Gastroesophageal sphincter (tissue), 4 donors: ENCODE measurements at regions not wholly inside any gene's neighbourhood (a gene's known extent, or its start where the extent isn't known, plus 50 kb on each side); places are given as distances from the start of the nearest gene placed in this dataset.
"Not testable (repeated sequence)": the region's sequence is repeated elsewhere in the genome, so short reads cannot be mapped to it uniquely, and the experiment has no call there.

Experiments used
- ATAC-seq: fragments of 150-250 bp; one replicate; pipeline ENCODE4 v1.9.1; 2016; ENCODE audit warnings: mild to moderate bottlenecking, moderate library complexity
- H3K27ac ChIP-seq, 4 donors: fragments of 200-600 bp; sonication (generic) in 3 of 4; 1 replicate in 3 of 4; 2 replicates in 1 of 4; pipeline ENCODE4 v1.5.1; 2016 to 2019
- H3K27me3 ChIP-seq: fragments of 200-600 bp; sonication (generic); one replicate; pipeline ENCODE4 v1.5.1; 2019
- H3K36me3 ChIP-seq, 2 donors: fragments of 200-600 bp; sonication (generic); one replicate each; pipeline ENCODE4 v1.5.1; 2019; ENCODE audit warnings: control low read depth in 1 of 2
- H3K4me1 ChIP-seq, 3 donors: fragments of 200-600 bp; sonication (generic); 1 replicate in 2 of 3; 2 replicates in 1 of 3; pipeline ENCODE4 v1.5.1; 2016 to 2019; ENCODE audit warnings: control low read depth in 2 of 3
- H3K4me3 ChIP-seq, 2 donors: fragments of 200-600 bp; sonication (generic); one replicate each; pipeline ENCODE4 v1.5.1; 2019; ENCODE audit warnings: mild to moderate bottlenecking in 1 of 2, moderate library complexity in 1 of 2
- H3K9me3 ChIP-seq, 3 donors: fragments of 200-600 bp; sonication (generic); one replicate each; pipeline ENCODE4 v1.5.1; 2017 to 2019; ENCODE audit warnings: control low read depth in 2 of 3
- CTCF ChIP-seq, 4 experiments: fragments of 200-600 bp in 2 of 4; fragments of 450-650 bp in 2 of 4; sonication (generic) in 1 of 4; IDR thresholded peaks; one replicate each; pipeline ENCODE4 v1.5.1; 2017 to 2019; ENCODE audit warnings: antibody characterized with exemption in 4 of 4, mild to moderate bottlenecking in 2 of 4, moderate library complexity in 2 of 4
- EP300 ChIP-seq: sonication (generic); formaldehyde crosslinking; IDR thresholded peaks from one replicate; pipeline ENCODE4 v1.6.1; 2017; ENCODE audit warnings: antibody characterized with exemption, mild to moderate bottlenecking
- POLR2A ChIP-seq, 2 donors: fragments of 450-650 bp; IDR thresholded peaks; one replicate each; pipeline ENCODE4 v1.6.1; 2017; ENCODE audit warnings: antibody characterized with exemption in 2 of 2, mild to moderate bottlenecking in 2 of 2, moderate library complexity in 1 of 2
- POLR2AphosphoS5 ChIP-seq: sonication (generic); formaldehyde crosslinking; IDR thresholded peaks from one replicate; pipeline ENCODE4 v1.6.1; 2017; ENCODE audit warnings: antibody characterized with exemption
- whole genome bisulfite sequencing, 2 donors: methylation state at CpG; one replicate each; pipeline ENCODE4 v1.1.5; 2018; ENCODE audit warnings: low coverage in 1 of 2; 5-methylcytosine and 5-hydroxymethylcytosine counted together

- TF ChIP-seq POLR2AphosphoS5 (no peak), POLR2A (IDR thresholded peaks at IDR 0.05) (no peak), EP300 (no peak), CTCF (IDR thresholded peaks at IDR 0.05) (no peak)
- Histone ChIP-seq H3K36me3 (no peaks in the 10 kb centered on the region), H3K9me3 (no peaks in the 10 kb centered on the region), H3K4me1 (no peaks in the 10 kb centered on the region), H3K4me3 (no peak overlapping the region), H3K27me3 (no peaks in the 10 kb centered on the region), H3K27ac (no peak overlapping the region)
- ATAC-seq = no peak
Observed at GRCh38 chrX:4572691-4573090, 859.2 kb upstream of the PRKX start.

- 33 to 78% methylated on average over 1 of the region's 1 CpG for WGBS, 2 donors
- TF ChIP-seq EP300 = no peak
- TF ChIP-seq POLR2A (IDR thresholded peaks at IDR 0.05) = no peak
- no peak for TF ChIP-seq POLR2AphosphoS5
- Histone ChIP-seq H3K36me3 (no peaks in the 10 kb centered on the region), H3K4me3 (no peak overlapping the region), H3K9me3 (no peaks in the 10 kb centered on the region), H3K27ac (no peak overlapping the region), H3K4me1 (no peaks in the 10 kb centered on the region), H3K27me3 (no peaks in the 10 kb centered on the region)
- no peak for ATAC-seq
Observed at GRCh38 chrX:4570151-4570550, 856.7 kb upstream of the PRKX start.

- TF ChIP-seq POLR2AphosphoS5 = no peak
- no peak for TF ChIP-seq POLR2A (IDR thresholded peaks at IDR 0.05)
- TF ChIP-seq EP300 = no peak
- no peak for TF ChIP-seq CTCF (IDR thresholded peaks at IDR 0.05)
- ATAC-seq = no peak
- Histone ChIP-seq H3K36me3 (no peaks in the 10 kb centered on the region), H3K4me3 (no peak overlapping the region), H3K27me3 (no peaks in the 10 kb centered on the region), H3K4me1 (no peaks in the 10 kb centered on the region), H3K9me3 (no peaks in the 10 kb centered on the region), H3K27ac (no peak overlapping the region)
- 86 to 87% methylated on average over 2 to 3 of the region's 4 CpGs for WGBS, 2 donors
Observed at GRCh38 chrX:4560192-4560591, 846.7 kb upstream of the PRKX start.

- ATAC-seq = no peak
- Histone ChIP-seq H3K27ac (no peak overlapping the region), H3K9me3 (no peaks in the 10 kb centered on the region), H3K4me1 (no peaks in the 10 kb centered on the region), H3K36me3 (no peaks in the 10 kb centered on the region), H3K27me3 (no peaks in the 10 kb centered on the region), H3K4me3 (no peak overlapping the region)
- TF ChIP-seq POLR2AphosphoS5 = no peak
- no peak for TF ChIP-seq CTCF (IDR thresholded peaks at IDR 0.05)
- TF ChIP-seq POLR2A (IDR thresholded peaks at IDR 0.05) = no peak
- TF ChIP-seq EP300 = no peak
- 80% methylated on average over 1 of the region's 3 CpGs; no CpG with 5 or more reads in 1 of the 2 donors for WGBS, 2 donors
Observed at GRCh38 chrX:4550018-4550417, 836.6 kb upstream of the PRKX start.

- no peak overlapping the region for H3K27ac ChIP-seq
- no peaks in the 10 kb centered on the region for H3K27me3 ChIP-seq
- 45 to 65% methylated on average over 6 to 8 of the region's 13 CpGs for WGBS, 2 donors
- TF ChIP-seq CTCF (IDR thresholded peaks at IDR 0.05) (peak; percentile 58 to 90 (median 66)), POLR2A (IDR thresholded peaks at IDR 0.05) (no peak)
- ATAC-seq = no peak
- H3K4me1 ChIP-seq = no peaks in the 10 kb centered on the region
- H3K9me3 ChIP-seq = no peaks in the 10 kb centered on the region
- H3K4me3 ChIP-seq = no peak overlapping the region
- H3K36me3 ChIP-seq = no peaks in the 10 kb centered on the region
Observed at GRCh38 chrX:4547213-4547836, 833.9 kb upstream of the PRKX start.

- not testable (repeated sequence) for ATAC-seq, H3K4me3 ChIP-seq, H3K4me1 ChIP-seq, H3K36me3 ChIP-seq, H3K27me3 ChIP-seq, H3K9me3 ChIP-seq, H3K27ac ChIP-seq
- WGBS, 2 donors = 77 to 80% methylated on average over 1 to 4 of the region's 5 CpGs
Observed at GRCh38 chrX:4546178-4546577, 832.7 kb upstream of the PRKX start.
